ENCODE measurements at regions not wholly inside any gene's neighbourhood (a gene's known extent, or its start where the extent isn't known, plus 50 kb on each side); places are given as distances from the start of the nearest gene placed in this dataset.

DNA sequence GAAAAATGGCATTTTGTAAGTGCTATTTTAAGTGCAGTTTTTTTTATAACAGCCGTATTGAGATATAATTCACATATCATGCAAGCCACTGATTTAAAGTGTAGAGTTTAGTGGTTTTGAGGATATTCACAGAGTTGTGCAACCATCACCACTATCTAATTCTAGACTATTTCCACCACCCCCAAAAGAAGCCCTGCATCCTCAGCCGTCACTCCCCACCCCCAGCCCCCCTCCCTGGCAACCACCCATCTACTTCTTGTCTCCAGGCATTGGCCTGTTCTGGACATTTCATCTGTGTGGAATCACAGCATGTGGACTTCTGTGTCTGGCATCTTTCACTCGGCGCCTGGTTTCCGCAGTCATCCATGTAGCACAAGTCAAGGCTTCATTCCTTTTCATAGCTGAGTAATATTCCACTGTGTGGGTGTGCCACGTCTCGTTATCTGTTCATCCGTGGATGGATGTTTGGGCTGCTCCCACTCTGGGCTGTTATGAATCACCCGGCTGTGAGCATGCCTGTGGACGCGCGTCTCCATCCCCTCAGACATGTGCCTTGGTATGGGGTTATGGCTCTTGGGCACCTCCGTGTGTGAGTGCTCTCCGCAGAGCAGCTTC, 138.4 kb upstream of the CIBAR2 start:
- Mint-ChIP-seq H3K9me3 (no peaks in the 10 kb centered on the region), H3K4me1 (peaks cover 3% of the 10 kb centered on the region), H3K27me3 (ENCODE audit: insufficient read depth) (no peaks in the 10 kb centered on the region), H3K36me3 (ENCODE audit: low read depth) (no peaks in the 10 kb centered on the region), H3K4me3 (no peak overlapping the region), H3K27ac (no peak overlapping the region)
- no peak for TF ChIP-seq CTCF (conservative IDR thresholded peaks at IDR 0.05)
- H3K36me3 ChIP-seq (ENCODE audit: control insufficient read depth, insufficient read depth, low read length) = no peaks in the 10 kb centered on the region
- H3K27ac ChIP-seq (ENCODE audit: low read depth, low read length) = no peak overlapping the region
- H3K4me3 ChIP-seq (ENCODE audit: low read length) = no peak overlapping the region
- H3K9me3 ChIP-seq (ENCODE audit: control insufficient read depth, low read length) = no peaks in the 10 kb centered on the region
- no peaks in the 10 kb centered on the region for H3K27me3 ChIP-seq (ENCODE audit: control insufficient read depth, insufficient read depth, low read length, poor library complexity, severe bottlenecking)
- DNase-seq = no peak
- 95 to 96% methylated on average over 13 of the region's 14 CpGs for WGBS, 2 experiments (ENCODE audit: insufficient coverage in 1 of 2, insufficient read length in 1 of 2)
- H3K9ac ChIP-seq (ENCODE audit: extremely low read depth, low read length, poor library complexity, severe bottlenecking) = no peak overlapping the region
- no peaks in the 10 kb centered on the region for H3K4me1 ChIP-seq (ENCODE audit: control insufficient read depth, insufficient read depth, low read length)

DNA sequence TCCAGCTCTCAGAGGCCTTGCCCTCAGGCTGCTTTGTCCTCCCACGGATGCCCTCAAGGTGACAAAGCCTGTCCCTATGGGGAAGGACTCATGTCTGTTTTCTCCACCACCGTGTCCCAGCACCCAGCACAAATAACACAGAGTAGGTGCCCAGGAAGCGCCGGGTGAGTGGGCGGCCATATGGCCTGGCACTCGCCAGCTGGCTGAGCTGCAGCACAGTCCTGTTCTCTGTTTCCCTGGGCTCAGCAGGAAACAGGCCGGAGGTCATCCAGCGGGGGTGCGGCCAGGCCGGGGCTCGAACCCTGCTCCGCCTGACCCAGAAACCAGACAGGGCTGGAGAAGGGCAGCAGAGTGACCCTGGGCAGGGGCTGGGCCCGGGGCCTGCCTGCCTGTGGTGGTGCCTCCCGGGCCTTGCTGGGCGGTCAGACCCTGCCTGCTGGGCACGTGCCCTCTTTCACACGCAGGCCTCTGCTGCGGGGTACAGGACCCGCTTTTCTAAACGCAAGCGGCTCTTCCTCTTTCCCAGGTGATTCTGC, 139.0 kb upstream of the CIBAR2 start:
- Histone ChIP-seq H3K4me3 (ENCODE audit: low read length) (no peak overlapping the region), H3K27me3 (ENCODE audit: control insufficient read depth, insufficient read depth, low read length, poor library complexity, severe bottlenecking) (no peaks in the 10 kb centered on the region), H3K9me3 (ENCODE audit: control insufficient read depth, low read length) (no peaks in the 10 kb centered on the region), H3K36me3 (ENCODE audit: control insufficient read depth, insufficient read depth, low read length) (no peaks in the 10 kb centered on the region), H3K4me1 (ENCODE audit: control insufficient read depth, insufficient read depth, low read length) (no peaks in the 10 kb centered on the region), H3K9ac (ENCODE audit: extremely low read depth, low read length, poor library complexity, severe bottlenecking) (no peak overlapping the region), H3K27ac (ENCODE audit: low read depth, low read length) (no peak overlapping the region)
- Mint-ChIP-seq H3K27ac (no peak overlapping the region), H3K9me3 (no peaks in the 10 kb centered on the region), H3K36me3 (ENCODE audit: low read depth) (no peaks in the 10 kb centered on the region), H3K4me3 (no peak overlapping the region), H3K27me3 (ENCODE audit: insufficient read depth) (no peaks in the 10 kb centered on the region), H3K4me1 (peaks cover 2% of the 10 kb centered on the region)
- no peak for TF ChIP-seq CTCF (conservative IDR thresholded peaks at IDR 0.05)
- 93 to 95% methylated on average over 13 to 21 of the region's 21 CpGs for WGBS, 2 experiments (ENCODE audit: insufficient coverage in 1 of 2, insufficient read length in 1 of 2)
- DNase-seq = no peak

GRCh38 chr16:85252014-85252413, 139.7 kb upstream of the CIBAR2 start:
- Histone ChIP-seq H3K27me3 (ENCODE audit: control insufficient read depth, insufficient read depth, low read length, poor library complexity, severe bottlenecking) (no peaks in the 10 kb centered on the region), H3K27ac (ENCODE audit: low read depth, low read length) (no peak overlapping the region), H3K9me3 (ENCODE audit: control insufficient read depth, low read length) (no peaks in the 10 kb centered on the region), H3K36me3 (ENCODE audit: control insufficient read depth, insufficient read depth, low read length) (no peaks in the 10 kb centered on the region), H3K4me1 (ENCODE audit: control insufficient read depth, insufficient read depth, low read length) (no peaks in the 10 kb centered on the region), H3K4me3 (ENCODE audit: low read length) (no peak overlapping the region), H3K9ac (ENCODE audit: extremely low read depth, low read length, poor library complexity, severe bottlenecking) (no peak overlapping the region)
- Mint-ChIP-seq H3K4me3 (no peak overlapping the region), H3K36me3 (ENCODE audit: low read depth) (no peaks in the 10 kb centered on the region), H3K27me3 (ENCODE audit: insufficient read depth) (no peaks in the 10 kb centered on the region), H3K4me1 (peaks cover under 1% of the 10 kb centered on the region), H3K27ac (no peak overlapping the region), H3K9me3 (no peaks in the 10 kb centered on the region)
- 91 to 97% methylated on average over 8 to 14 of the region's 14 CpGs for WGBS, 2 experiments (ENCODE audit: insufficient coverage in 1 of 2, insufficient read length in 1 of 2)
- DNase-seq = no peak
- no peak for TF ChIP-seq CTCF (conservative IDR thresholded peaks at IDR 0.05)

All from endodermal cell (in vitro differentiated cells).